Cardiac fibroblast (primary cell): ENCODE measurements at regions not wholly inside any gene's neighbourhood (a gene's known extent, or its start where the extent isn't known, plus 50 kb on each side); places are given as distances from the start of the nearest gene placed in this dataset.

Experiments used
- DNase-seq, 2 donors: peaks; one replicate each; pipeline versions ENCODE4 v3.0.0 to v3.0.0-alpha.2; 2010; ENCODE audit warnings: low read depth in 2 of 2
- H3K4me3 ChIP-seq, 2 donors: replicated peaks in 1 of 2; 1 replicate in 1 of 2; 2 replicates in 1 of 2; pipeline ENCODE4 v1.5.1; 2011; ENCODE audit warnings: low read depth in 2 of 2, low read length in 2 of 2, mild to moderate bottlenecking in 2 of 2, moderate library complexity in 1 of 2
- TF ChIP-seq, protein P1 (sequence below): IDR thresholded peaks from one replicate; pipeline ENCODE4 v1.5.1; 2011; ENCODE audit warnings: low read depth, mild to moderate bottlenecking, low read length, inconsistent platforms

DNA sequence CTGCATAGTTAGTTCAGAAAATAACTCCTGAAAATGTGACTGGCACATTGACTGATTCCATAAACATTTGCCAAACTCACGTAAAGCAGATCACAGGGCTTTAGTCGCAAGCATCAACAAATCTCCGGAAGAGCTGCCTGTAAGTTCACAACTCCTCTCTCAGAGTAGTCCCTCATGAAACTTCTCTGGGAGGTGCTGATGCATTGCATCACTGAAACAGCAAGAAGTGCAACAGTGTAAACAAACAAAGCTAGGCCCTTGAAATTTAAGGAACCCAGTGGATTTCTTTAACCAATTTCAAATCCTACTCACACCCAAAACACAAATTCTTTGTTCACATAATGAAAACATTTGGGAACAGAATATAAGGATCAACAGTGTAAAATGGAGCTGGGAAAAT, 1691.7 kb upstream of the FLRT2 start:
- no peak for DNase-seq
- TF ChIP-seq, protein P1, sequence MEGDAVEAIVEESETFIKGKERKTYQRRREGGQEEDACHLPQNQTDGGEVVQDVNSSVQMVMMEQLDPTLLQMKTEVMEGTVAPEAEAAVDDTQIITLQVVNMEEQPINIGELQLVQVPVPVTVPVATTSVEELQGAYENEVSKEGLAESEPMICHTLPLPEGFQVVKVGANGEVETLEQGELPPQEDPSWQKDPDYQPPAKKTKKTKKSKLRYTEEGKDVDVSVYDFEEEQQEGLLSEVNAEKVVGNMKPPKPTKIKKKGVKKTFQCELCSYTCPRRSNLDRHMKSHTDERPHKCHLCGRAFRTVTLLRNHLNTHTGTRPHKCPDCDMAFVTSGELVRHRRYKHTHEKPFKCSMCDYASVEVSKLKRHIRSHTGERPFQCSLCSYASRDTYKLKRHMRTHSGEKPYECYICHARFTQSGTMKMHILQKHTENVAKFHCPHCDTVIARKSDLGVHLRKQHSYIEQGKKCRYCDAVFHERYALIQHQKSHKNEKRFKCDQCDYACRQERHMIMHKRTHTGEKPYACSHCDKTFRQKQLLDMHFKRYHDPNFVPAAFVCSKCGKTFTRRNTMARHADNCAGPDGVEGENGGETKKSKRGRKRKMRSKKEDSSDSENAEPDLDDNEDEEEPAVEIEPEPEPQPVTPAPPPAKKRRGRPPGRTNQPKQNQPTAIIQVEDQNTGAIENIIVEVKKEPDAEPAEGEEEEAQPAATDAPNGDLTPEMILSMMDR: no peak

GRCh38 chr14:83842547-83842946, 1687.4 kb upstream of the FLRT2 start:
- no peak for DNase-seq
- H3K4me3 ChIP-seq: no peak overlapping the region
- TF ChIP-seq, protein P1: no peak

More for the DNA sequence above, 1691.7 kb upstream of the FLRT2 start:
- no peak overlapping the region for H3K4me3 ChIP-seq

DNA sequence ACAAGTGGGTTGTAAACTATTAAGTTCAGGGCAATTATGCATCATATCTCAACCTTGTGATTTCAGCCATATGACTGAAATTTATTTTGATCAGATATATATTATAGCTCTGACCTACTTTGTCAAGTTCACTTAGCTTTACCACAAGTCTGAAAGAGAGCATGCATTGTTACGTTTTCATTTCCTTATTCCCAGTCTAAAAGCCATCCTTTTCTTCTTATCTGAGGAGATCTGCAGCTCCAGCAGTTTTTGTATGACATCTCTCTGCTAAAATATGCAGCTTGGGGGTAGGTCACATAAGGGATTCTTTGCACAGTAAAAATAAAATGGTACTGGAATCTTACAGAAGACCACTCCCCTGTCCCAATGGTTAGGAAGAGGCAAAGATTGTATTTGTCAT, 1682.8 kb upstream of the FLRT2 start:
- no peak for DNase-seq
- H3K4me3 ChIP-seq: no peak overlapping the region
- TF ChIP-seq, protein P1: no peak

GRCh38 chr14:83850092-83850491, 1679.9 kb upstream of the FLRT2 start:
- no peak for DNase-seq
- H3K4me3 ChIP-seq: no peak overlapping the region
- TF ChIP-seq, protein P1: no peak

DNA sequence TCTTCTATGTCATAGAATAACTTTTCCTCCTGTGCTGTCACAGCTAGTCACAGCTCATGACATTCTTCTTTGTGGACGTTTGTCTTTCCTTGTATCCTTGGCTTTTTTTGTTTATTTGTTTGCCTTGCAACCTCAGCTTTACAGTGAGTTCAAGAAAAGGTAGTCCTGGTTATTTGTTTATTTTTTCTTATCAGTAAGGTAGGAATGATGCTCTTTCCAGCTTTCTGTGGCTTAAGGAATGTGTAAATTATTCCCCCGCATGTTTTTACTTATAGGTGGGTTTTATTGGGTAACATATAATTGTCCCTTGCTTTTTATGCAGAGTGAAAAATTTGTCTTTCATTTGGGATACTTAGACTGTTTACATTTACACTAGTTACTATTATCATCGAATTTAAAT, 1673.6 kb upstream of the FLRT2 start:
- H3K4me3 ChIP-seq: no peak overlapping the region
- DNase-seq: no peak
- TF ChIP-seq, protein P1: no peak

- TF ChIP-seq, protein P1: no peak
- H3K4me3 ChIP-seq: no peak overlapping the region
- no peak for DNase-seq
These were observed 1669.3 kb upstream of the FLRT2 start for GRCh38 chr14:83860631-83861155.
